Stimulated activated CD4-positive, alpha-beta T cell treated with anti-CD3 and anti-CD28 coated beads, Interleukin-1b, Interleukin-23, amount 100 ng/mL, for 4 hours (primary cell): ENCODE measurements at regions not wholly inside any gene's neighbourhood (a gene's known extent, or its start where the extent isn't known, plus 50 kb on each side); places are given as distances from the start of the nearest gene placed in this dataset.

ENCODE experiments used
- DNase-seq, 2 donors: peaks; one replicate each; pipeline ENCODE4 v3.0.0-alpha.2; 2020; ENCODE audit warnings: low read depth in 2 of 2

DNA sequence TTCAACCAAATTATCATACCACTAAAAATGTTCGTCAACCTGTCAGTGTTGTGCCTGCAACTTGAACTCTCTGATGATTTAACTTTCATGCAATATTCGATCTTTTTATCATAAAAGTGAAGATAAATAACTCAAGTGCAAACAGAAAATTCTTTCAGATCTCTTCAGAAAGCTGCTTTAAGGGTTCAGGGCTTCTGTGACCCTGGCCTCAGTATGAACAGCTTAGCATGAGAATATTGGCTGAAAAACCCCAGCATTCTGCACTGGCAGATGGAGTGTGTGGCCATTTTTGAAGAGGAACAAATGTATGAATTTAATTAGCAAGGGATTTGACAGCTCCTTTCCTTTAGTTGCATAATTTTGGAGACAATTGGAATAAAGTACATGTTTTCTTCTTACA is 851.4 kb upstream of the SOX11 start:
- DNase-seq, result no peak

DNA sequence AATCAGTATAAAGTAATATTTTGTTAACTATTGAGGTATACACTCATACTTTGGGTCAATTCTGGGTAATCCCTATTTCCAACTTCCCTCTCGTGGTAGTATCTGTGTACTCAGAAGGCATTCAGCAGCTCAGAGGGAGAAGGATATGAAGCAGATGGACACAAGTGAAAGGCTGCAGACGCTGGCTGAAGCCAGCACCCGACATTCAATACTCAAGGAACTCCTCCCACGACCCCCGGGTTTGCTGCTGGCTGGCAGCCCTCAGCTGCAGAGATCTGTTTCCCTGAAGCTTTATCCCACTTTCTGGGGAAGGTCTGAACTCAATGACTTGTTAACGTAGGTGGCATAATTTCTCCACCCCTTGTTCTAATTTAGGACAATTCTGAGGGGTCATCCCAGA is 847.3 kb upstream of the SOX11 start:
- no peak for DNase-seq

- no peak for DNase-seq
Measured at GRCh38 chr2:4862031-4862430, 830.2 kb upstream of the SOX11 start.

GRCh38 chr2:4866198-4866597 is 826.0 kb upstream of the SOX11 start:
- DNase-seq, result no peak

- no peak for DNase-seq
Measured at GRCh38 chr2:4868466-4868865, 823.7 kb upstream of the SOX11 start.

DNA sequence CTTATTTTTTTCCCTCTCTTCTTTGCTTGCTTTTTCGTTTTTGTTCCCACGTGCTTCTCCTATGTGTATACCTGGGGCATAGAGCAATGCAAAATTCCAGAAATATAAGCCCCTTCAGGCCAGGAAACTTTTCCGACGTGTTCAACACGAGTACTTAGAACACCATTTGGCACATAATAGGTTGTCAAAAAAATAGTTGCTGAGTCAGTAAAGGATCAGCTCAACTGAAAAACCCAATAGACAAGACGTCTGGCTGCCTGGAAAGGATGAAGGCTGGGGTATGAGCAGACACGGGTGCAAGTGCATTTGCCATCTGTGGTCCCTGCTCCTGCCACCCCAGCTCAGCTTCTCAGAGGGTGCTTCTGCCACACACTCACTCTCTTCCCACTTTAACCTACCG is 823.0 kb upstream of the SOX11 start:
- DNase-seq, result no peak

DNA sequence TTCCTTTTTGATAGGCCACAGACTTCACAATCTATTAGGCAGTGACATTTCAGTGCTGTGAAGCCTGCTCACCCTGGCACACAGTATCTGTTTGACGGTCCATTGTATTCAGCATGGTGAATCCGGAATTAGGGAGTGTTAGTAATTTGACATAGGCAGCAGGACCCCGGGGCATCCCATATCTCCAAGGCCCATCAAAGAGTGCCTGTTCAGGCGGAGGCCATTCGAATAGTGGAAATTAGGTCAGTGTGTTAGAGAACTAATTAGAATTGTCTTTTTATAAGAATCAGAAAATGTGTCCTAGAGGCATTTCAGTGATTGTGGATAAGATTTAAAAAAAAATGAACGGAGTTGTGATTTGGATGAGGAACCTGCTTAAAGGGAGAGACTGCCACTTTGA is 818.8 kb upstream of the SOX11 start:
- no peak for DNase-seq

GRCh38 chr2:4873876-4874593 is 818.1 kb upstream of the SOX11 start:
- no peak for DNase-seq

GRCh38 chr2:4882421-4882820 is 809.8 kb upstream of the SOX11 start:
- no peak for DNase-seq

GRCh38 chr2:4882941-4883340 is 809.2 kb upstream of the SOX11 start:
- DNase-seq, result no peak

- DNase-seq, result no peak
Measured at GRCh38 chr2:4883375-4883774, 808.8 kb upstream of the SOX11 start.

GRCh38 chr2:4884117-4884571 is 808.0 kb upstream of the SOX11 start:
- DNase-seq, result no peak

DNA sequence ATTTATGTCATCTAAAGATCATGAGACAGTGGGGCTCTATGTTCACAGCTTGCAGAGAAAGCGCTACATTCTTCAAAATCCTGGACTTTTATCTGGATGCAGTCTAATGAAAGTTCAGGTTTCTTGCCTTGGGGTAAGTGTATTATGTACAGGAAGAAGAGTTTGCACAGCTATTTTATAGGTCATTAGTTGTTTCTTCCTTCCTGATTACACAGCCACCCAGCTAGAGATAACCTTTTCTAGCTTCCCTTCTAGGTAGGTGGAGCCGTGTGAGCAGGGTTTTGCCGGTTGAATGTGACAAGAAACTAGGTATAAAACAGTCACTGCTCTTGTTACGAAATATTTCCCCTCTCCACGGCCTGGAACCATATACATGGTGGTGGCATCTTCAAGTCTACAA is 800.8 kb upstream of the SOX11 start:
- DNase-seq, result no peak

- DNase-seq, result no peak
Measured at GRCh38 chr2:4895371-4895770, 796.8 kb upstream of the SOX11 start.

DNA sequence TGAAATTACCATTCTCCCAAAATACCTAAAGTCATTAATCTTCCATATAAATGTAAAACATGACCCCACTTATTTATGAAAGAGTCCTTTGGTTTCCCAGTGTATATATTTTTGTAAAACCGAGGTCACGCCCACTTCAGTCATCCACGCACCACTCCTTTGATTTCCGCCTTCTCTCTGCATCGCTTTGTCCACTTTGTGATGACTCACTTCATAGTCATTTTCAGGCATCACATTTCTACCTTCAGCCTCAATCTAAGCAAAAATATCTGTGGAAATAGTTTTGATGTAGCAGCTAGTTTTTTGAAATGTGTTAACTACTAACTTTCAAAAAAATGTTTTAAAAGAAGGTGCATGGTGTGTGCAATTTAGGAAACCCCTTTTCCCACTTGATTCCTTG is 793.5 kb upstream of the SOX11 start:
- no peak for DNase-seq

- DNase-seq, result no peak
Measured at GRCh38 chr2:4900242-4900641, 791.9 kb upstream of the SOX11 start.

DNA sequence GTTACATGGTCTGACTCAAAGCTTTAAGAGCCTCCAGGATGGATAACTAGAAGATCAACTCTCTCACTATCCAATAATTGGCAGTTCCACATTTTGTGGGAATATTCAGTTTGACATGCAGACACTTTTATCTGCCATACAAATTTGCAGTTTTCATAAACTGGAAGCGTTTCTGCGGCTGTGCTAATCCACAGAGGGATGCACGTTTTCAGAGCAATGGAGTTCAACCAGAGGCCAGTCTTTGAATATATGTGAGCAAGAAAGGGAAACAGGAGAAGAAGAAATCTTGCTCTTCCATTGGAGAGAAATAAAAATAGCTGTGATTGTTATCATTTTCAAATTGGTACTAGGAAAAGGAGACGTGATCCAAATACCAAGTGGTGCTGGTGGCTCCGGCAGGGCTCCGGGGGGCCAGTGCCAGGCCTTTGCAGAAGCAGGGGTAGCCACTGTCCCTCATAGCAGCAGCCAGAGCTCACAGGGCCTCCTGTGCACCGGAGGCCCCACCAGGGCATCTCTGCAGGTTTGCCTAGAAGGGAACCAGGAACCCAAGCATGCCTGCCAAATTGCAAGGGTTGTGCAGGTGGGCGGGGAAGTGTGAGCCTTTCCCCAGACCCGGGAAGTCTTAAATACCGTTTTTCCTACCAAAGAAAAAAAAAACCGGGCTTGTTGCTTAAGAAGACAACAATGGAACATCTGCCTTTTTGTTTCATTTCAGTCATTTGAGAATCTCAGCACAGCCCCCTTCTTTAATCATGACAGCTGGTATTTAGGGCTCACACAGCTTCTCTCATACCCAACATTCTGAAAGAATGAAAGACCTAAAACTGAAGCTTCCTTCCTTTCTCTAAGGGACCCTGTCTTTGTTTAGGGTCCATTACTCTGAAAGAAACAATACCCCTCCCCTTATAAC is 791.1 kb upstream of the SOX11 start:
- no peak for DNase-seq

DNA sequence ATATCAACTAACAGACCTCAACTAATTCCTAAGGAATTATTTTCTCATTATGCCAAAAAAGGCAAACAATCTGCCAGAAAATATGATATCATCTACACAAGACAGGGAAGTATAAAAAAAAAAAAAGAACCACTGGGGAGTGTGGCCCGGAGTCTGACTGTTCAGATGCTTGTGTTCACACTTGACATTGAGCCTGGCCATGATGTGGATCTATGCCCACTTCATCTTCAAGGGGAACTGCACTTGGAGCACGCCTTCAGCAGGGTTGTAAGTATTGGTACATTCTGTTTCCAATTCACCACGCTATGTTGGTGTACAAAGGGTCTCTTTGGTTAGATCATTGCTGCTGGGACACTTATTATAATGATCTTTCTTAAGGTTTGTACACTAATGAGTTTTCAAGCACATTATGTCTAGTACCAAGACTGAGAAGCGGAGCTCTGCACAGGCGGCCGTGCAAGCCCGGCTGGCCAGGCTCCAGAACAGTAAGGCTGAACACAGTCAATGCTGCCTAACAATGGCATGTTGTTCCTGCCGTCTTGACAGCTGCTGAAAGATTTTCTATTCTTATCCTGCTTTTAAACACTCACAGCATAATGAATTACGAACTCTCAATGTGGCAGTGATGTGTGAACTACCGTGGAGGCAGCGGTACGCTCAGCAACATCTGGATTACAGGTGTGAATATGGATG is 788.4 kb upstream of the SOX11 start:
- DNase-seq, result no peak

GRCh38 chr2:4908461-4908860 is 783.7 kb upstream of the SOX11 start:
- no peak for DNase-seq

GRCh38 chr2:4909346-4910009 is 782.7 kb upstream of the SOX11 start:
- DNase-seq, result no peak

- DNase-seq, result no peak
Measured at GRCh38 chr2:4914036-4914435, 778.1 kb upstream of the SOX11 start.

- DNase-seq, result no peak
Measured at GRCh38 chr2:4914551-4914950, 777.6 kb upstream of the SOX11 start.
